WTC11 (cell line): ENCODE measurements at regions not wholly inside any gene's neighbourhood (a gene's known extent, or its start where the extent isn't known, plus 50 kb on each side); places are given as distances from the start of the nearest gene placed in this dataset.

Source experiments
- ATAC-seq: fragments of 200-7000 bp; cut with Tn5 transposase; 2 replicates; pipeline ENCODE4 v1.10.0; 2021; ENCODE audit warnings: mild to moderate bottlenecking, moderate library complexity
- CTCF ChIA-PET: fragments of 300-600 bp; sonication (Branson Sonifier 250); formaldehyde crosslinking; loops from one replicate; lab custom pipeline; 2021; ENCODE audit warnings: antibody characterized with exemption; lab: Charles Lee
- POLR2A ChIA-PET: fragments of 350-600 bp; sonication (Branson Sonifier 250); formaldehyde crosslinking; loops from one replicate; lab custom pipeline; 2021; ENCODE audit warnings: antibody characterized with exemption; lab: Charles Lee
- DNase-seq: peaks from one replicate; pipeline ENCODE4 v3.0.0; 2021; ENCODE audit warnings: low spot score
- H3K27ac Mint-ChIP-seq: 2 replicates; pipeline ENCODE4 v1.8.0; 2021; ENCODE audit warnings: mixed read lengths
- H3K27me3 Mint-ChIP-seq: 2 replicates; pipeline ENCODE4 v1.8.0; 2021; ENCODE audit warnings: low read depth, mild to moderate bottlenecking, moderate library complexity, mixed read lengths
- H3K36me3 Mint-ChIP-seq: 2 replicates; pipeline ENCODE4 v1.8.0; 2021; ENCODE audit warnings: mixed read lengths
- H3K4me1 Mint-ChIP-seq: 2 replicates; pipeline ENCODE4 v1.8.0; 2022; ENCODE audit warnings: mixed read lengths
- H3K4me3 Mint-ChIP-seq: 2 replicates; pipeline ENCODE4 v1.8.0; 2021; ENCODE audit warnings: mild to moderate bottlenecking, moderate library complexity, mixed read lengths
- H3K9me3 Mint-ChIP-seq: 2 replicates; pipeline ENCODE4 v1.8.0; 2021; ENCODE audit warnings: mixed read lengths
- EMX1 ChIP-seq: fragments of 250-450 bp; sonication (Bioruptor Pico); IDR thresholded peaks from 2 replicates; pipeline ENCODE4 v1.8.0; 2021; ENCODE audit warnings: mild to moderate bottlenecking
- ESRRA ChIP-seq: sonication (generic); formaldehyde crosslinking; IDR thresholded peaks from 2 replicates; pipeline ENCODE4 v1.8.1; 2022; ENCODE audit warnings: mild to moderate bottlenecking, missing genetic modification reagents, borderline replicate concordance
- ETV6 ChIP-seq: sonication (generic); formaldehyde crosslinking; IDR thresholded peaks from 2 replicates; pipeline ENCODE4 v1.8.1; 2022; ENCODE audit warnings: mild to moderate bottlenecking, missing genetic modification reagents
- GRHL2 ChIP-seq: fragments of 250-450 bp; sonication (Bioruptor Pico); IDR thresholded peaks from 2 replicates; pipeline ENCODE4 v1.8.0; 2022; ENCODE audit warnings: mild to moderate bottlenecking, moderate library complexity; ENCODE audit not compliant: insufficient replicate concordance, severe bottlenecking
- GTF2I ChIP-seq: fragments of 250-450 bp; sonication (Bioruptor Pico); conservative IDR thresholded peaks from 2 replicates; pipeline ENCODE4 v1.4.0; 2021; ENCODE audit warnings: mild to moderate bottlenecking
- MXD4 ChIP-seq: fragments of 250-450 bp; sonication (Bioruptor Pico); IDR thresholded peaks from 2 replicates; pipeline ENCODE4 v1.8.0; 2021; ENCODE audit warnings: mild to moderate bottlenecking, moderate library complexity, borderline replicate concordance
- NFYB ChIP-seq: sonication (generic); formaldehyde crosslinking; conservative IDR thresholded peaks from 2 replicates; pipeline ENCODE4 v1.8.0; 2022; ENCODE audit warnings: low read depth, missing genetic modification reagents
- OVOL2 ChIP-seq: fragments of 250-450 bp; sonication (Bioruptor Pico); IDR thresholded peaks from 2 replicates; pipeline ENCODE4 v1.9.0; 2021; ENCODE audit warnings: mild to moderate bottlenecking, borderline replicate concordance
- TEAD1 ChIP-seq: sonication (generic); formaldehyde crosslinking; IDR thresholded peaks from 2 replicates; pipeline ENCODE4 v1.8.0; 2022; ENCODE audit warnings: mild to moderate bottlenecking, missing genetic modification reagents
- TP53 ChIP-seq: sonication (generic); formaldehyde crosslinking; IDR thresholded peaks from 2 replicates; pipeline ENCODE4 v1.8.1; 2023; ENCODE audit warnings: mild to moderate bottlenecking, missing genetic modification reagents
- ZBTB21 ChIP-seq: sonication (generic); formaldehyde crosslinking; IDR thresholded peaks from 2 replicates; pipeline ENCODE4 v1.8.1; 2023; ENCODE audit warnings: mild to moderate bottlenecking, missing genetic modification reagents, borderline replicate concordance
- ZNF138 ChIP-seq: sonication (generic); formaldehyde crosslinking; conservative IDR thresholded peaks from 2 replicates; pipeline ENCODE4 v1.8.1; 2022; ENCODE audit warnings: mild to moderate bottlenecking, moderate library complexity, missing genetic modification reagents
- ZNF219 ChIP-seq: sonication (generic); formaldehyde crosslinking; IDR thresholded peaks from 2 replicates; pipeline ENCODE4 v1.8.0; 2023; ENCODE audit warnings: missing genetic modification reagents, mild to moderate bottlenecking, borderline replicate concordance
- ZNF232 ChIP-seq: sonication (generic); formaldehyde crosslinking; IDR thresholded peaks from 2 replicates; pipeline ENCODE4 v1.8.0; 2022; ENCODE audit warnings: mild to moderate bottlenecking, missing genetic modification reagents
- ZNF671 ChIP-seq: fragments of 250-450 bp; sonication (Bioruptor Pico); IDR thresholded peaks from 2 replicates; pipeline ENCODE4 v1.8.0; 2021; ENCODE audit warnings: mild to moderate bottlenecking
- TF ChIP-seq, protein P1 (sequence below): sonication (generic); formaldehyde crosslinking; conservative IDR thresholded peaks from 2 replicates; pipeline ENCODE4 v1.8.1; 2023; ENCODE audit warnings: mild to moderate bottlenecking, low read depth, missing genetic modification reagents, moderate library complexity
- TF ChIP-seq, protein P2 (sequence below): fragments of 250-450 bp; sonication (Bioruptor Pico); IDR thresholded peaks from 2 replicates; pipeline ENCODE4 v2.1.2; 2022; ENCODE audit warnings: mild to moderate bottlenecking, moderate library complexity
- TF ChIP-seq, protein P3 (sequence below): sonication (generic); formaldehyde crosslinking; IDR thresholded peaks from 2 replicates; pipeline ENCODE4 v1.8.0; 2022; ENCODE audit warnings: missing genetic modification reagents
- TF ChIP-seq, protein P4 (sequence below): sonication (generic); formaldehyde crosslinking; IDR thresholded peaks from 2 replicates; pipeline ENCODE4 v1.8.1; 2023; ENCODE audit warnings: mild to moderate bottlenecking, missing genetic modification reagents
- TF ChIP-seq, protein P5 (sequence below): sonication (generic); formaldehyde crosslinking; IDR thresholded peaks from 2 replicates; pipeline ENCODE4 v1.8.1; 2023; ENCODE audit warnings: mild to moderate bottlenecking, missing genetic modification reagents
- TF ChIP-seq, protein P6 (sequence below): sonication (generic); formaldehyde crosslinking; IDR thresholded peaks from 2 replicates; pipeline ENCODE4 v1.8.1; 2023; ENCODE audit warnings: mild to moderate bottlenecking, moderate library complexity, missing genetic modification reagents

DNA sequence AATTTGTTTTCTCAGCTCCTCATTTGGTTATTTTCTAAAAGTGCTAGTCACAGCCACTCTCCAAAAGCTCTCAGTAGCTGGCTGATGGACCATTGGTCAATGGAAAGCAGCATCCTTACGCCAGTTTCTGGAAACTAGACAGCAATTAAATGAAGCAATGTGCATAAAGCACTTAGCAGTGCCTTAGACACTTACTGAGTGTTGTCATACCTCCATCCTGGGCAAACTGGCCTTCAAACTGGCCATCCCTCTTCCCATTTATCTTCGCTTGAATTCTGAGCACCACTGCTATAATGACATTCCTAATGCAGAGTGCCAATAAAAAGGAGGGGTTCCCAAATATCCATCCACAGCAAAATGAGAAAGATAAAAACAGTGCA lies 209.2 kb downstream of the ENC1 start (continued):
- TF ChIP-seq EMX1 (CRISPR knock-in tag) (no peak), ZBTB21 (CRISPR knock-in tag) (no peak), ZNF219 (CRISPR knock-in tag) (no peak), ZNF138 (CRISPR knock-in tag) (no peak), ZNF232 (CRISPR knock-in tag) (no peak), TEAD1 (CRISPR knock-in tag) (no peak)
- TF ChIP-seq, protein P1, sequence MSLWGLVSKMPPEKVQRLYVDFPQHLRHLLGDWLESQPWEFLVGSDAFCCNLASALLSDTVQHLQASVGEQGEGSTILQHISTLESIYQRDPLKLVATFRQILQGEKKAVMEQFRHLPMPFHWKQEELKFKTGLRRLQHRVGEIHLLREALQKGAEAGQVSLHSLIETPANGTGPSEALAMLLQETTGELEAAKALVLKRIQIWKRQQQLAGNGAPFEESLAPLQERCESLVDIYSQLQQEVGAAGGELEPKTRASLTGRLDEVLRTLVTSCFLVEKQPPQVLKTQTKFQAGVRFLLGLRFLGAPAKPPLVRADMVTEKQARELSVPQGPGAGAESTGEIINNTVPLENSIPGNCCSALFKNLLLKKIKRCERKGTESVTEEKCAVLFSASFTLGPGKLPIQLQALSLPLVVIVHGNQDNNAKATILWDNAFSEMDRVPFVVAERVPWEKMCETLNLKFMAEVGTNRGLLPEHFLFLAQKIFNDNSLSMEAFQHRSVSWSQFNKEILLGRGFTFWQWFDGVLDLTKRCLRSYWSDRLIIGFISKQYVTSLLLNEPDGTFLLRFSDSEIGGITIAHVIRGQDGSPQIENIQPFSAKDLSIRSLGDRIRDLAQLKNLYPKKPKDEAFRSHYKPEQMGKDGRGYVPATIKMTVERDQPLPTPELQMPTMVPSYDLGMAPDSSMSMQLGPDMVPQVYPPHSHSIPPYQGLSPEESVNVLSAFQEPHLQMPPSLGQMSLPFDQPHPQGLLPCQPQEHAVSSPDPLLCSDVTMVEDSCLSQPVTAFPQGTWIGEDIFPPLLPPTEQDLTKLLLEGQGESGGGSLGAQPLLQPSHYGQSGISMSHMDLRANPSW (CRISPR knock-in tag) = no peak
- TF ChIP-seq, all 79 proteins: peak for 0

DNA sequence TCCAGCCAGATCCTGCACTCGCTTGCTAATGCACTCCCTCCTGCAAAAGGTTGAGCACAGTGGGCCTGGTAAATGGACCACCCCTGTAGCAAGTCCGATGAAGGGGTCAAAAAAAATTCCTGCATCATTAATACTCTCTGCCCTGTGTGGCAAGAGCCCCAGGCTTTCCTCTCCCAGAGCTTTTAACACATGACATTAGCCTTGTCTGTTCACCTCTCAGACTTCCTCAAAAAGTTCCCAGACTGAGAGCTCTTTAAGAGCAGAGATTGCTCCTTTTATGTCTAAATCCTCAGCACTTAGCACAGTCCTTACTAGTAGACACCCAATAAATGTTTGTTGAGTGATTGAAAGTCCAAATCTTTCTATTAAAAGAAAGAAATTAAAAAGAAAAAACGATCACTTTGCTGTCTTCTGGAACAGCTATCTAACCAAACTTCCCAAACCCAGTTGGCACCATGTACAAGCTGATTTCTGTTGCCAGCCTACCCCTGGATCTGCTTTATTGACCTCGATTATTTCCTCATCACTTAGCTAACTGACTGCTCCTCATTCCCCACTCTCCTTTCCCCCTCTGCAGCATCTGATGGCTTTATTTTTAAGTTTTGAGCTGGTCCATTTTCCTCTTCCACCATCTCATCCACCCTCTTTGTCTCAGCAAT lies 209.8 kb downstream of the ENC1 start:
- peaks cover 23% of the 10 kb centered on the region for H3K9me3 Mint-ChIP-seq
- CTCF ChIA-PET = no interaction called here
- H3K27me3 Mint-ChIP-seq = no peaks in the 10 kb centered on the region; the same call in 1 of the 2 replicates
- no peak overlapping the region for H3K4me3 Mint-ChIP-seq
- ATAC-seq (no peak), DNase-seq (no peak)
- no peak for TF ChIP-seq GRHL2 (CRISPR knock-in tag)
- TF ChIP-seq NFYB = no peak
- no peak for TF ChIP-seq MXD4 (CRISPR knock-in tag)
- no peak for TF ChIP-seq ZNF671 (CRISPR knock-in tag)
- TF ChIP-seq ESRRA (CRISPR knock-in tag) = no peak
- no peak for TF ChIP-seq ZBTB21 (CRISPR knock-in tag)
- TF ChIP-seq, protein P2, sequence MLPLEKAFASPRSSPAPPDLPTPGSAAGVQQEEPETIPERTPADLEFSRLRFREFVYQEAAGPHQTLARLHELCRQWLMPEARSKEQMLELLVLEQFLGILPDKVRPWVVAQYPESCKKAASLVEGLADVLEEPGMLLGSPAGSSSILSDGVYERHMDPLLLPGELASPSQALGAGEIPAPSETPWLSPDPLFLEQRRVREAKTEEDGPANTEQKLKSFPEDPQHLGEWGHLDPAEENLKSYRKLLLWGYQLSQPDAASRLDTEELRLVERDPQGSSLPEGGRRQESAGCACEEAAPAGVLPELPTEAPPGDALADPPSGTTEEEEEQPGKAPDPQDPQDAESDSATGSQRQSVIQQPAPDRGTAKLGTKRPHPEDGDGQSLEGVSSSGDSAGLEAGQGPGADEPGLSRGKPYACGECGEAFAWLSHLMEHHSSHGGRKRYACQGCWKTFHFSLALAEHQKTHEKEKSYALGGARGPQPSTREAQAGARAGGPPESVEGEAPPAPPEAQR = no peak
- no peak for TF ChIP-seq ZNF219 (CRISPR knock-in tag)
- TF ChIP-seq, protein P3, sequence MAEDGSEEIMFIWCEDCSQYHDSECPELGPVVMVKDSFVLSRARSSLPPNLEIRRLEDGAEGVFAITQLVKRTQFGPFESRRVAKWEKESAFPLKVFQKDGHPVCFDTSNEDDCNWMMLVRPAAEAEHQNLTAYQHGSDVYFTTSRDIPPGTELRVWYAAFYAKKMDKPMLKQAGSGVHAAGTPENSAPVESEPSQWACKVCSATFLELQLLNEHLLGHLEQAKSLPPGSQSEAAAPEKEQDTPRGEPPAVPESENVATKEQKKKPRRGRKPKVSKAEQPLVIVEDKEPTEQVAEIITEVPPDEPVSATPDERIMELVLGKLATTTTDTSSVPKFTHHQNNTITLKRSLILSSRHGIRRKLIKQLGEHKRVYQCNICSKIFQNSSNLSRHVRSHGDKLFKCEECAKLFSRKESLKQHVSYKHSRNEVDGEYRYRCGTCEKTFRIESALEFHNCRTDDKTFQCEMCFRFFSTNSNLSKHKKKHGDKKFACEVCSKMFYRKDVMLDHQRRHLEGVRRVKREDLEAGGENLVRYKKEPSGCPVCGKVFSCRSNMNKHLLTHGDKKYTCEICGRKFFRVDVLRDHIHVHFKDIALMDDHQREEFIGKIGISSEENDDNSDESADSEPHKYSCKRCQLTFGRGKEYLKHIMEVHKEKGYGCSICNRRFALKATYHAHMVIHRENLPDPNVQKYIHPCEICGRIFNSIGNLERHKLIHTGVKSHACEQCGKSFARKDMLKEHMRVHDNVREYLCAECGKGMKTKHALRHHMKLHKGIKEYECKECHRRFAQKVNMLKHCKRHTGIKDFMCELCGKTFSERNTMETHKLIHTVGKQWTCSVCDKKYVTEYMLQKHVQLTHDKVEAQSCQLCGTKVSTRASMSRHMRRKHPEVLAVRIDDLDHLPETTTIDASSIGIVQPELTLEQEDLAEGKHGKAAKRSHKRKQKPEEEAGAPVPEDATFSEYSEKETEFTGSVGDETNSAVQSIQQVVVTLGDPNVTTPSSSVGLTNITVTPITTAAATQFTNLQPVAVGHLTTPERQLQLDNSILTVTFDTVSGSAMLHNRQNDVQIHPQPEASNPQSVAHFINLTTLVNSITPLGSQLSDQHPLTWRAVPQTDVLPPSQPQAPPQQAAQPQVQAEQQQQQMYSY (CRISPR knock-in tag) = no peak
- TF ChIP-seq ETV6 = no peak
- TF ChIP-seq GTF2I (CRISPR knock-in tag) = no peak
- TF ChIP-seq, protein P4, sequence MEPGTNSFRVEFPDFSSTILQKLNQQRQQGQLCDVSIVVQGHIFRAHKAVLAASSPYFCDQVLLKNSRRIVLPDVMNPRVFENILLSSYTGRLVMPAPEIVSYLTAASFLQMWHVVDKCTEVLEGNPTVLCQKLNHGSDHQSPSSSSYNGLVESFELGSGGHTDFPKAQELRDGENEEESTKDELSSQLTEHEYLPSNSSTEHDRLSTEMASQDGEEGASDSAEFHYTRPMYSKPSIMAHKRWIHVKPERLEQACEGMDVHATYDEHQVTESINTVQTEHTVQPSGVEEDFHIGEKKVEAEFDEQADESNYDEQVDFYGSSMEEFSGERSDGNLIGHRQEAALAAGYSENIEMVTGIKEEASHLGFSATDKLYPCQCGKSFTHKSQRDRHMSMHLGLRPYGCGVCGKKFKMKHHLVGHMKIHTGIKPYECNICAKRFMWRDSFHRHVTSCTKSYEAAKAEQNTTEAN (CRISPR knock-in tag) = no peak
- TF ChIP-seq, protein P5, sequence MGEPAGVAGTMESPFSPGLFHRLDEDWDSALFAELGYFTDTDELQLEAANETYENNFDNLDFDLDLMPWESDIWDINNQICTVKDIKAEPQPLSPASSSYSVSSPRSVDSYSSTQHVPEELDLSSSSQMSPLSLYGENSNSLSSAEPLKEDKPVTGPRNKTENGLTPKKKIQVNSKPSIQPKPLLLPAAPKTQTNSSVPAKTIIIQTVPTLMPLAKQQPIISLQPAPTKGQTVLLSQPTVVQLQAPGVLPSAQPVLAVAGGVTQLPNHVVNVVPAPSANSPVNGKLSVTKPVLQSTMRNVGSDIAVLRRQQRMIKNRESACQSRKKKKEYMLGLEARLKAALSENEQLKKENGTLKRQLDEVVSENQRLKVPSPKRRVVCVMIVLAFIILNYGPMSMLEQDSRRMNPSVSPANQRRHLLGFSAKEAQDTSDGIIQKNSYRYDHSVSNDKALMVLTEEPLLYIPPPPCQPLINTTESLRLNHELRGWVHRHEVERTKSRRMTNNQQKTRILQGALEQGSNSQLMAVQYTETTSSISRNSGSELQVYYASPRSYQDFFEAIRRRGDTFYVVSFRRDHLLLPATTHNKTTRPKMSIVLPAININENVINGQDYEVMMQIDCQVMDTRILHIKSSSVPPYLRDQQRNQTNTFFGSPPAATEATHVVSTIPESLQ (CRISPR knock-in tag) = no peak
- TF ChIP-seq, protein P6, sequence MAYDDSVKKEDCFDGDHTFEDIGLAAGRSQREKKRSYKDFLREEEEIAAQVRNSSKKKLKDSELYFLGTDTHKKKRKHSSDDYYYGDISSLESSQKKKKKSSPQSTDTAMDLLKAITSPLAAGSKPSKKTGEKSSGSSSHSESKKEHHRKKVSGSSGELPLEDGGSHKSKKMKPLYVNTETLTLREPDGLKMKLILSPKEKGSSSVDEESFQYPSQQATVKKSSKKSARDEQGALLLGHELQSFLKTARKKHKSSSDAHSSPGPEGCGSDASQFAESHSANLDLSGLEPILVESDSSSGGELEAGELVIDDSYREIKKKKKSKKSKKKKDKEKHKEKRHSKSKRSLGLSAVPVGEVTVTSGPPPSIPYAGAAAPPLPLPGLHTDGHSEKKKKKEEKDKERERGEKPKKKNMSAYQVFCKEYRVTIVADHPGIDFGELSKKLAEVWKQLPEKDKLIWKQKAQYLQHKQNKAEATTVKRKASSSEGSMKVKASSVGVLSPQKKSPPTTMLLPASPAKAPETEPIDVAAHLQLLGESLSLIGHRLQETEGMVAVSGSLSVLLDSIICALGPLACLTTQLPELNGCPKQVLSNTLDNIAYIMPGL (CRISPR knock-in tag) = no peak
- TF ChIP-seq TP53 (CRISPR knock-in tag) = no peak
- TF ChIP-seq OVOL2 (CRISPR knock-in tag) = no peak
- peaks cover 12% of the 10 kb centered on the region for H3K36me3 Mint-ChIP-seq
- H3K27ac Mint-ChIP-seq = no peak overlapping the region
- POLR2A ChIA-PET = interaction anchor here (1.1 kb wide), 1 partner anchor 15 kb away, joined by 4 read pairs; no protein-coding TSS in a partner anchor
- H3K4me1 Mint-ChIP-seq = peaks cover 32% of the 10 kb centered on the region
